K562 (cell line): ENCODE measurements at regions not wholly inside any gene's neighbourhood (a gene's known extent, or its start where the extent isn't known, plus 50 kb on each side); places are given as distances from the start of the nearest gene placed in this dataset.

Experiments used
- ATAC-seq: fragments of 200-7000 bp; cut with Tn5 transposase; 3 replicates; pipeline ENCODE4 v1.9.1; 2020; ENCODE audit warnings: moderate library complexity
- BruUV-seq: library from RNA; stranded (reverse); fragments of 400-500 nt; replicated peaks from 2 replicates; lab custom pipeline; 2021; lab: Mats Ljungman, UMichigan
- CTCF ChIA-PET: fragments of 300-600 bp; formaldehyde crosslinking; extraction: SDS; loops from one replicate; lab custom pipeline; 2021; ENCODE audit warnings: low intra/inter-chr PET ratio; lab: Yijun Ruan, JAX
- POLR2A ChIA-PET: fragments of 300-600, 350-650 bp; sonication (Branson Sonifier 250); formaldehyde crosslinking; extraction: SDS; loops from one replicate; lab custom pipeline; 2021; ENCODE audit warnings: antibody characterized with exemption, inconsistent platforms; lab: Yijun Ruan, JAX
- DNase-seq, 4 experiments: peaks; one replicate each; pipeline versions ENCODE4 v3.0.0 to v3.0.0-alpha.2; 2011 to 2018; ENCODE audit warnings: low spot score in 3 of 4, mixed read lengths in 3 of 4; ENCODE audit errors: extremely low read depth in 1 of 4
- FAIRE-seq: peaks from 2 replicates; lab custom pipeline; 2011; peaks lifted over from hg19 to GRCh38; lab: Jason Lieb, UNC
- H2AFZ ChIP-seq: 2 replicates; pipeline ENCODE4 v1.6.0; 2011; ENCODE audit warnings: low read depth, low read length, control low read depth, inconsistent platforms
- H3K27ac ChIP-seq: fragments of 200-600 bp; 3 replicates; pipeline ENCODE4 v1.8.0; 2011; ENCODE audit warnings: low read depth, mild to moderate bottlenecking, control low read depth, inconsistent platforms, low read length, moderate library complexity, mixed read lengths; ENCODE audit errors: extremely low read depth
- H3K27me3 ChIP-seq, 2 experiments: fragments of 300-600 bp in 1 of 2; 2 replicates in 1 of 2; 3 replicates in 1 of 2; pipeline versions ENCODE4 v1.6.0 to v1.8.0; 2011; ENCODE audit warnings: inconsistent platforms in 2 of 2, low read length in 2 of 2, mild to moderate bottlenecking in 1 of 2, mixed read lengths in 1 of 2, moderate library complexity in 1 of 2; ENCODE audit not compliant: control insufficient read depth in 2 of 2, insufficient read depth in 2 of 2
- H3K36me3 ChIP-seq: fragments of 300-600 bp; 3 replicates; pipeline ENCODE4 v1.8.0; 2011; ENCODE audit warnings: mild to moderate bottlenecking, low read length, inconsistent platforms; ENCODE audit not compliant: control insufficient read depth, insufficient read depth
- H3K4me1 ChIP-seq, 2 experiments: fragments of 200-600 bp in 1 of 2; replicated peaks in 1 of 2; 2 replicates in 1 of 2; 3 replicates in 1 of 2; pipeline versions ENCODE4 v1.5.1 to v1.8.0; 2011; ENCODE audit warnings: inconsistent platforms in 2 of 2, low read length in 2 of 2, mild to moderate bottlenecking in 1 of 2, mixed read lengths in 1 of 2, moderate library complexity in 1 of 2; ENCODE audit not compliant: control insufficient read depth in 2 of 2, insufficient read depth in 2 of 2
- H3K4me2 ChIP-seq: 2 replicates; pipeline ENCODE4 v1.6.1; 2011; ENCODE audit warnings: low read length, control low read depth, inconsistent platforms, mixed read lengths; ENCODE audit not compliant: insufficient read depth
- H3K4me3 ChIP-seq: fragments of 200-600 bp; sonication (generic), shearing (Covaris generic); 2 replicates; pipeline ENCODE4 v1.5.1; 2016; ENCODE audit warnings: control low read depth, inconsistent platforms
- H3K79me2 ChIP-seq: fragments of 200-600 bp; 3 replicates; pipeline ENCODE4 v1.8.0; 2011; ENCODE audit warnings: low read length, inconsistent platforms; ENCODE audit not compliant: control insufficient read depth, insufficient read depth
- H3K9ac ChIP-seq, 2 experiments: 2 replicates each; pipeline versions ENCODE4 v1.6.0 to v1.6.1; 2011; ENCODE audit warnings: low read depth in 2 of 2, low read length in 2 of 2, control low read depth in 1 of 2, inconsistent platforms in 1 of 2, mild to moderate bottlenecking in 1 of 2, mixed read lengths in 1 of 2; ENCODE audit not compliant: insufficient read depth in 1 of 2
- H3K9me1 ChIP-seq: one replicate; pipeline ENCODE4 v1.6.0; 2011; ENCODE audit warnings: inconsistent platforms, mild to moderate bottlenecking, low read length, moderate library complexity; ENCODE audit not compliant: control insufficient read depth, insufficient read depth
- H3K9me3 ChIP-seq: replicated peaks from 2 replicates; pipeline ENCODE4 v1.5.1; 2011; ENCODE audit warnings: low read depth, low read length, inconsistent platforms; ENCODE audit not compliant: control insufficient read depth, insufficient read depth
- H4K20me1 ChIP-seq: replicated peaks from 2 replicates; pipeline ENCODE4 v1.6.1; 2011; ENCODE audit warnings: low read length, inconsistent platforms, mixed read lengths; ENCODE audit not compliant: control insufficient read depth, insufficient read depth
- CGGBP1 ChIP-seq: fragments of 250-450 bp; sonication (Bioruptor Pico); IDR thresholded peaks from 2 replicates; pipeline ENCODE4 v1.9.0; 2021; ENCODE audit warnings: mild to moderate bottlenecking
- CREB5 ChIP-seq: fragments of 250-450 bp; sonication (Bioruptor Pico); IDR thresholded peaks from 2 replicates; pipeline ENCODE4 v1.5.0; 2020; ENCODE audit warnings: mild to moderate bottlenecking
- KAT2B ChIP-seq: IDR thresholded peaks from one replicate; pipeline ENCODE4 v1.6.1; 2012; ENCODE audit warnings: low read depth, mild to moderate bottlenecking, control low read depth, inconsistent platforms, low read length, moderate library complexity
- RBM15 ChIP-seq: fragments of 200-400 bp; formaldehyde crosslinking; IDR thresholded peaks from 2 replicates; pipeline ENCODE4 v1.6.1; 2018; ENCODE audit warnings: mild to moderate bottlenecking, low read length, moderate library complexity; ENCODE audit not compliant: insufficient read depth
- SAP30 ChIP-seq: fragments of 200-600 bp; sonication (generic); IDR thresholded peaks from 2 replicates; pipeline ENCODE4 v1.6.1; 2012; ENCODE audit warnings: borderline replicate concordance, low read depth, mild to moderate bottlenecking, moderate library complexity, low read length, control low read depth, inconsistent platforms; ENCODE audit not compliant: insufficient read depth, poor library complexity, severe bottlenecking
- SREBF2 ChIP-seq: sonication (generic); formaldehyde crosslinking; IDR thresholded peaks from 2 replicates; pipeline ENCODE4 v1.4.0; 2020; ENCODE audit warnings: mild to moderate bottlenecking, missing genetic modification reagents
- TCFL5 ChIP-seq: fragments of 250-450 bp; sonication (Bioruptor Pico); conservative IDR thresholded peaks from 2 replicates; pipeline ENCODE4 v1.6.1; 2021; ENCODE audit warnings: mild to moderate bottlenecking, moderate library complexity, matching md5 sums
- TGIF2 ChIP-seq: sonication (generic); formaldehyde crosslinking; IDR thresholded peaks from 2 replicates; pipeline ENCODE4 v1.8.1; 2022; ENCODE audit warnings: mild to moderate bottlenecking, missing genetic modification reagents, moderate library complexity
- TOE1 ChIP-seq, 2 experiments: fragments of 450-650 bp in 1 of 2; sonication (generic) in 1 of 2; formaldehyde crosslinking in 1 of 2; IDR thresholded peaks; 2 replicates each; pipeline versions ENCODE4 v1.7.1 to v1.8.0; 2016 to 2022; ENCODE audit warnings: borderline replicate concordance in 2 of 2, mild to moderate bottlenecking in 2 of 2, antibody characterized with exemption in 1 of 2, inconsistent platforms in 1 of 2, low read depth in 1 of 2, missing genetic modification reagents in 1 of 2, moderate library complexity in 1 of 2
- ZNF224 ChIP-seq: sonication (generic); formaldehyde crosslinking; IDR thresholded peaks from 2 replicates; pipeline ENCODE4 v1.8.0; 2022; ENCODE audit warnings: mild to moderate bottlenecking, missing genetic modification reagents
- ZNF77 ChIP-seq: fragments of 250-450 bp; sonication (Bioruptor Pico); IDR thresholded peaks from 2 replicates; pipeline ENCODE4 v1.5.0; 2020
- WGBS: fragments of 100-300 bp; shearing (Covaris generic); methylation state at CpG from one replicate; pipeline ENCODE4 v1.1.6; 2016; ENCODE audit warnings: low coverage, mixed read lengths; ENCODE audit not compliant: insufficient coverage; ENCODE audit errors: missing lambda C conversion rate; 5-methylcytosine and 5-hydroxymethylcytosine counted together
- in situ Hi-C: fragments of 300-500 bp; cut with MboI; formaldehyde crosslinking; loops from 4 replicates; pipeline ENCODE4 v1.15.0; 2018; ENCODE audit warnings: inconsistent platforms, mixed read lengths
- intact Hi-C: fragments of 100-400 bp; cut with micrococcal nuclease; formaldehyde crosslinking; loops from 2 replicates; pipeline ENCODE4 v1.14.2; 2022

- TF ChIP-seq ZNF224 (CRISPR knock-in tag) (no peak), TGIF2 (CRISPR knock-in tag) (no peak), RBM15 (no peak), TCFL5 (CRISPR knock-in tag) (no peak), KAT2B (no peak), ZNF77 (CRISPR knock-in tag) (no peak), CGGBP1 (CRISPR knock-in tag) (no peak), SREBF2 (CRISPR knock-in tag) (no peak), SAP30 (no peak), TOE1 (IDR thresholded peaks at IDR 0.05; ENCODE audit: borderline replicate concordance) (no peak), TOE1 (CRISPR knock-in tag; IDR thresholded peaks at IDR 0.05; ENCODE audit: borderline replicate concordance, low read depth) (no peak), CREB5 (no peak)
- no peaks in the 10 kb centered on the region for H3K36me3 ChIP-seq
- ChIA-PET CTCF (no interaction called here), POLR2A (no interaction called here)
- no peaks in the 10 kb centered on the region for H3K79me2 ChIP-seq
- H3K4me1 ChIP-seq, result no peaks in the 10 kb centered on the region
- H3K4me3 ChIP-seq, result no peak overlapping the region
- no peaks in the 10 kb centered on the region for H3K9me3 ChIP-seq
- H3K9ac ChIP-seq, result no peak overlapping the region
- intact Hi-C loops, result no loop called here
- FAIRE-seq (no peak), DNase-seq (no peak), ATAC-seq (no peak)
- H3K4me2 ChIP-seq, result no peak overlapping the region
- no peak overlapping the region for H3K27ac ChIP-seq
- 4% methylated on average over 6 of the region's 6 CpGs for WGBS
- H3K9me1 ChIP-seq, result no peaks in the 10 kb centered on the region
- BruUV-seq, result no TSS peak
- no peak overlapping the region for H2AFZ ChIP-seq
- in situ Hi-C loops, result no loop called here
- no peaks in the 10 kb centered on the region for H4K20me1 ChIP-seq
- H3K27me3 ChIP-seq, result no peaks in the 10 kb centered on the region
Measured at GRCh38 chr4:42786350-42787078, 106.0 kb upstream of the GRXCR1 start.
